HG02885 (cell line): ENCODE measurements at regions not wholly inside any gene's neighbourhood (a gene's known extent, or its start where the extent isn't known, plus 50 kb on each side); places are given as distances from the start of the nearest gene placed in this dataset.
"Not testable (repeated sequence)": the region's sequence is repeated elsewhere in the genome, so short reads cannot be mapped to it uniquely, and the experiment has no call there.

ENCODE experiments used
- ATAC-seq: cut with Tn5 transposase; IDR thresholded peaks from one replicate; pipeline ENCODE4 v1.9.1; 2021; ENCODE audit warnings: mild to moderate bottlenecking; ENCODE audit not compliant: unreplicated experiment, poor library complexity

DNA sequence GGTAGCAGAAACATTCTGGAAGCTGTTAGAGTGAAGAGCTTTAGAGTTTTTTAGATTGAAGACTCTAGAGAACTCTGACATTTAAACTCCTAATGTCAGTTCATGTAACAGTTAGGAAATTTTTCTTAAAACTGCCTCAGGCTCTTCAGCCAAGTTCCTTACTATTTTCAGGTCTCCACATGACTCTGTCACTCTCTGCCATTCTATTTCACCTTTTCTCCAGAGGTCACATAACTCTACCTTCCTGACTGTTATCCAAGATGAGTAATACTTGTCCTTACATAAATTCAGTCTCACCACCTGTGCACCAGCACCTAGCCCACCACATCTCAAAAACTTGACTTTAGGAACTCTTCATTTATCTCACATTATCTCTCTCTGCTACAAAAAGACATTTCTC lies 347.1 kb upstream of the CA10 start:
- no peak for ATAC-seq

DNA sequence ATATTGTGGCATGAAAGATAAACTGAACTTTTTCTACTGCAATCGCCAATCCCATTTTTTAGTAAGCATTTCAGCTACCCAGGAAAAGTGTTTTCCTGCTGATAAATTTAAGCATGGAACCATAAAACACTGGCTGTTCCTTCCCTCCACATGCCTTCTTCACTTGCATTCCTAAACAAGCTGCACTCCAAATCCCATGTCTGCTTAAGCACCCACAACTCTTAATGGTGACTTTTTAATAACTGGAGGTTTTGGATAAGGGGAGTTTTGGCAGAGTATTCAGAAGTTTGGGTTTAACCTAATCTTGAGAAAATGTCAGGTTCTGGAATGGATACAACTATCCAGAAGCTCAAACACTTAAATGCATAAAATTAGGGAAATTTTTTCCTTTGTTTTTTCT lies 345.6 kb upstream of the CA10 start:
- no peak for ATAC-seq

DNA sequence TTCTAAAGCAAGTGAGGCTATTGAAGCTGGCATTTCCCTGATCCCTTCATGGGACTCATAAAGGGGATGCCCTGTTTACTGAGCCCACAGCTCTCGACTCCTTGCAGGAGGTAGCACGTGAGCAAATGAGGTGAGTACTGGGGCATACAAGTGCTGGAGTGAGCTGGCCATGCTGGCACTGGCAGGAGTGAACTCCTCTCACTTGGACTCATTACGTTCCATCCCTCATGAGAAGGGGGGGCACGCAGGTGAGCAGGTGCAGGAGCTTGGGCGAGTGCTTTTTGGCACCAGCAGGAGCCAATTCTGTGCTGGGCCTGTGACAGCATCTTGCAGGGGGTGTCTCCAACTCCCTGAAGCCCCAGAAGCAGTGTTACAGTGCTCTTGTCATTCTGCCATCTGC lies 337.1 kb upstream of the CA10 start:
- no peak for ATAC-seq

DNA sequence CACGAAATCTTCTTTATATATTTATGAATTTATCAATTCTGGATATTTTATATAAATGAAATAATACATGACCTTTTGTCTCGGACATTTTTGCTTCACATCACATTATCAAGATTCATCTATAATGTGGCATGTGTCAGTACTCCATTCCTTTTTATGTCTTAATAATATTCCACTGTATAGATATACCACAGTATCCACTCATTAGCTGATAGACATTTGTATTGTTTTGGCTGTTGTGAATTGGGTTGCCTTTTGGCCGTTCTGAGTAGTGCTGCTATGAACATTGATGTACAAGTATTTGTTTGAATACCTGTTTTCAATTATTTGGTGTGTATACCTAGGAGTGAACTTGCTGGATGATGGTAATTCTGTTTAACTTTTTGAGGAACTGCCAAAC lies 323.8 kb upstream of the CA10 start:
- no peak for ATAC-seq

DNA sequence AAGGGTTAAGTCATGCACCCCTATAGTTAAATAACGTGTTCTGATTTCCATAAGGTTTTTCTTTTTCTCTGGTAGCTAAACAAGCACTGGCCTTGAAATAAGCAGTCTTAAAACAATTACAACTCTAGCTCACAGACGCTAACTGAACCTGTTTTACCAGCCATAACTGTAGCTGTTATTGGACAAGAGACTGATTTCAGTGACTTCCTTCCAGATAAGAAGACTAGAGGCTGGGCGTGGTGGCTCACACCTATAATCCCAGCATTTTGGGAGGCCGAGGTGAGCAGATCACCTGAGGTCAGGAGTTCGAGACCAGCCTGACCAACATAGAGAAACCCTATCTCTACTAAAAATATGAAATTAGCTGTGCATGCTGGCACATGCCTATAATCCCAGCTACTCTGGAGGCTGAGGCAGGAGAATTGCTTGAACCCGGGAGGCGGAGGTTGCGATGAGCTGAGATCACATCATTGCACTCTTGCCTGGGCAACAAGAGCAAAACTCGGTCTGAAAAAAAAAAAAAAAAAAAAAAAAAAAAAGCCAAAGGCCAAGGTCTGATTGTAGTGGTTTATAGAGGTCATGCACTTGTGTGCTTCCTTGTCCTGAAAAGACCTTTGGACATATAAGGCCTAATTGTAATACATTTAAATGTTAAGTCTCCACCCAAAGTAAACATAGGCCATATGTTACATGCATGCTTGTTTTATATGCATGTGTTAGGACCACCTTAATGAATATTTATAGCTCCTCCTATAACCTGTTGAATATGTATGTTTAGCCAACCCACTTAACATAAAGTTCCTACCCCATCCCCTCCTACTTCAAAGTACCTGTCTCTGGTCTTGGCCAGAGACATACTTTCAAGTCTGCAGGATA lies 319.5 kb upstream of the CA10 start:
- ATAC-seq = no peak

DNA sequence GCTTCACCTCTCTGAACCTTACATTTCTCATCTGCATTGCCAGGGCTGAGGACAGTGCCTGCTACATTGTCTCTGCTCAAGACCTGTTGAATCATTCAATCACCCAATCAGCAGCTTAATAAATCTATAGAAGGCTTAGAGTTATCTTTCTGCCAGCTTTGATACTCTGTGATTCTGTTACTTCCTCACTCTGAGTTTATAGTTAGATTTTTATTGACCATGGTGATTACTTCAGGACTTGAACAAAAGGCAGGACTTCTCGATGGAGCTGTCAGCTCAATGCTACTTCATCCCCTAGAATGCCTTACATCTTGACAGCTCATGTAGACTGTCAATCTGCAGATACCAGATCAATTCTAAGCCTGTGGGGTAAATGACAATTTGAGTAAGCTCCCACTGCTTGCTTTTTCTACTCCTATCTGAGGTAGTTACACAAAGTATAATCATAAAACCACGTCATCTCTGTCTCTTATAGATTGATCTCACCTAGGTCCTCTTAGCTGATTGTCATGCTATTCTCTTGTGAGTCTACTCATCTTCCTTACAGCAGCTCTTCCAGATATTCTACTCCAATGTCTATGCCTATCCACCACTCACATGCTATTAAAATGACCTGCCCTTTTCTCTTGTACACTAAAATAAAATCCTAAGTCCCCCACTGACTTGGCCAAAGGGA lies 318.3 kb upstream of the CA10 start:
- no peak for ATAC-seq

DNA sequence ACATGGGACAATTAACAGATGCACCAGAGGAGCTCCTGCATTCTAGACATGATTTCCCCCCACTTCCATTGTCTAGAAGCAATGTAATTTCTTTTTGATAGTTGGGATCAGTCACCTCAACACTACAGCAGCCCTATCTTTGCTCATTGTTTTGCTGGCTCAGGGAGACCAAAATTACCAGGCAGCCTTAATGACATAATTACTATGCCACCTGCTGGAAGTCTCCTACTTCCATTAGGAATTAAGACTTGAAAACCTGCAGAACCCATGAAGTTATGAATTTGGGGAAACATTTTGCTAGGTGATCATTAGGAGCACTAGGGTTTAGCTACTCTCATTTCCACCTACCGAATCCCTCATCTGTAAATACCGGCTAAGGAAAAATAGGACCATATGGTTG lies 312.0 kb upstream of the CA10 start:
- ATAC-seq = no peak

DNA sequence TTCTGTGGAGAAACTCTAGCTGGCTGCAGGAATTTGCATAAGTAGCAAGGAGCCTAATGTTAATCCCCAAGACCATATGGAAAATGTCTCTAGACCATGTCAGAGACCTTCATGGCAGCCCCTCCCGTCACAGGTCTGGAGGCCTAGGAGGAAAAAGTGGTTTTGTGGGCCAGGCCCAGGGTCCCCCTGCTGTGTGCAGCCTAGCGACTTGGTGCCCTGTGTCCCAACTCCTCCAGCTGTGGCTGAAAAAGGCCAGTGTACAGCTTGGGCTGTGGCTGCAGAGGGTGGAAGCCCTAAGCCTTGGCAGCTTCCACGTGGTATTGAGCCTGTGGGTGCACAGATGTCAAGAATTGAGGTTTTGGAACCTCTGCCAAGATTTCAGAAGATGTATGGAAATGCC lies 306.9 kb upstream of the CA10 start:
- no peak for ATAC-seq

DNA sequence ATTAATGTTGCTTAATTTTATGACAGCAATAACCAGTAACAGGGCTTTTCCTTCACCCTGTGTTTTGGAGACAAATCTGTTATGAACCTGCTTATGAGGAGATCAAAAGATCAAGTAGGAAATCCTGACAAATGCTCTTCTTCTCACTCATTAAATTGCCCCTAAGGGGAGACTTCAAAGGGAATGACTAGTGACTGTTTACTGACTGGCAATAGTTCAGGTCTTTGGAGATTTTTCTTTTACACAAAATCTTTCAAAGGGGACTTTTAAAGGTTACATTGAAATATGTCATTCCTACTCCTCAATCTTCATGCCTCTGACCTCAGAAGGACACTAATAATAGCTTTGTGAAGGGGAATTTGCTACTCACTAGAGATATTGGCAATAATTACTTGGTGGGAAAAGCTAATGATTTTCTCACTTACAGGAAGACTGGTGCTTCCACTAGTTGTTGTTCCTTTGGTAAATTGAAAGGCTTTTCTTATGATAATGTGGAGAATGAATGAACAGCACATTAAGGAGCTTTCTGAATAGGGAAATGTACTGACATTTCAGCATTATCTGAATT lies 292.9 kb upstream of the CA10 start:
- ATAC-seq = no peak

DNA sequence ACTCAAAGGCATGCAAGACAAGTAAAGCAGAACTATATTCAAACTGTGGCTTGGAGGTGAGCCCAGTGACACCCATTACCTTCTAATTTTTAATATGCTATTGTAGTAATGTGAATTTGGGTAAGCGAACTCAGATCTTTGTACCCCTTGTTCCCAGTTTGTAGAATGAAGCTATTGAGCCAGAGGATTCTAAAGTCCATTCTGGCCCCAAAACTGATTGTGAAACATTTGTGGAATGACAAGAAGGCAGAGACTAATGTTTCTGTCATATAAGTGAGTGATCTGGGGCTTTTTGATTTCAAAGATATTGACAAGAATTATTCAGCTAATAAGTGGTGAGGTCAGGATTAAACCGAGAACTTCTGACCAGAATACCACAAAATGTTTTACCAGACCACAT lies 283.8 kb upstream of the CA10 start:
- ATAC-seq = no peak

DNA sequence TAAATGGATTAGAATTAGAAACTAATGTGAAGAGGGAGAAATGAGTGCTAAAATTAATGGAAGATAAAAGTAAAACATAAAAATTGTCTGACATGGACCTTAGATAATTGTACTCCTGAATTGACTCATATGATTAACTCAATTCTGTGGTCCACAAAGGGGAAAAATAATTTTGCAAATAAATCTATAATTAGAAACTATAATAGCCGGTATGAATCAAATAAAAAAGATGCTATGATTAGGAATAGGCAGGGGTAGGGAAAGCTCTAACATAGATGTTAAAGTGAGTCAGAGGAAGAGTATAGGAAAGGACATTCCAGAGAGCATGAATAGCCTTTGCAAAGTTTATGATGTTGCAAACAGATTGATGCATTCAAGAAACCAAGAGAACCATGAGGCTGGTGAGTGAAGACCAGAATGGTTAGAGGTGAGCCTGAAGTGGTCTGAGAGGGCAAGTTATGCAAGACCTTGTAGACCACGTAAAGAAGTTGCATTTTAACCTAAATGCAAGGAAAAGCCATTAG lies 262.1 kb upstream of the CA10 start:
- no peak for ATAC-seq

DNA sequence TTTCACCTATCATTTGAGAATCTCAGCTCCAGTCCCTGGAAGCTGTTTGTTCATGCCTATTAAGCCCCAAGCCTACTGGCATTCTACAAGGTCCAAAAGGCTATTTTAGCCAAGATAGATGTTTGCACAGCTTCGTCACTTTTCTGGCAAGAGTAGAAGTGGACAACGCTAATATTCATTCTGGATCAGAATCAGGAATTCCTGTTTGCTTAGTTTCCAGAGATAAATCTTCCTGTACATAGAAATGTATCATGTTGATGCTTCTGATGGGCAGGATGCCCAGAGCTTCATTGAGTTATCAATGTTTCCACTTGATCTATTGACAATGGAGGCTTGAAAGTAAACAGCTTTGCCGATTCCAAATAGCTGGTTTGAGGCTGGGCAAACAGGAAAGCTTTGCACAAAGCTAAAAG lies 260.7 kb upstream of the CA10 start:
- no peak for ATAC-seq

DNA sequence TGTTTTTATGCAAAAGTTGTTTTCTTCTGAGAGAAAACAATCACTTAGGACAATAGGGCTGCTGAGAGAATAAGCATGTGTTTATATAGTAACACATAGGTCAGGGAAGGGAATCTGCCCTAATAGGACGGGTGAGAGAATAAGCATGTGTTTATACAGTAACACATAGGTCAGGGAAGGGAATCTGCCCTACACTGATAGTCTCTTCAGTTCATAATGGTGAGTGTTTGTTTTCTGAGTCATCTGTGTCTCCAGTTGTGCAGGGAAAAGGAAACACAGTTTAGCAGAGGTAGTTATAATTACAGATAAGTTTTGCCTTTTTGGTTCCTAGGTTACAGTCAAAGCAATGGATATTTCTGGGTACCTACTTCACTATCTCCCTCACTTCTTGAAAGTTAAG lies 252.3 kb upstream of the CA10 start:
- no peak for ATAC-seq

DNA sequence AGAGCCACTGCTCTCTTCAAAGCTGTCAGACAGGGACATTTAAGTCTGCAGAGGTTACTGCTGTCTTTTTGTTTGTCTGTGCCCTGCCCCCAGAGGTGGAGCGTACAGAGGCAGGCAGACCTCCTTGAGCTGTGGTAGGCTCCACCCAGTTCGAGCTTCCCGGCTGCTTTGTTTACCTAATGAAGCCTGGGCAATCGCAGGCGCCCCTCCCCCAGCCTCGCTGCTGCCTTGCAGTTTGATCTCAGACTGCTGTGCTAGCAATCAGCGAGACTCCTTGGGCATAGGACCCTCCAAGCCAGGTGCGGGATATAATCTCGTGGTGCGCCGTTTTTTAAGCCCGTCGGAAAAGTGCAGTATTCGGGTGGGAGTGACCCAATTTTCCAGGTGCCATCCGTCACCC lies 250.7 kb upstream of the CA10 start:
- ATAC-seq = not testable (repeated sequence)

DNA sequence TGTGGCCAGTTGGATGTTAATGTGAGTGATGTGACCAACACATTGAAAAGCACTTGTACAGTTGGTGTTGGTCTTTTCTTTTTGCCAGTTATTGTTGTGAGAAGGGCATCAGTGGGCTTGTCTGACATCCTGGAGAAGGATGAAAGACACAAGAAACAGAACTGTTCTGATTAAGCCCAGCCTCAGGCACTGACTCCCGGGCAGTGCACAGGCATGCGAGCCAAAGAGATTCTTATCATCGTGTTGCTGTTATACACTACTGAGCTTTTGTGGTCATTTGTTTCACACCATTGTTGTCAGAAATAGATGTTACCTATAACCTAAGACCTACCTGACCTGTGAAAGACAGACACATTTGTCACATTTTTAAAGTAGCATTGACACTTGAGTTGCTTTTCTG lies 236.8 kb upstream of the CA10 start:
- ATAC-seq = no peak

DNA sequence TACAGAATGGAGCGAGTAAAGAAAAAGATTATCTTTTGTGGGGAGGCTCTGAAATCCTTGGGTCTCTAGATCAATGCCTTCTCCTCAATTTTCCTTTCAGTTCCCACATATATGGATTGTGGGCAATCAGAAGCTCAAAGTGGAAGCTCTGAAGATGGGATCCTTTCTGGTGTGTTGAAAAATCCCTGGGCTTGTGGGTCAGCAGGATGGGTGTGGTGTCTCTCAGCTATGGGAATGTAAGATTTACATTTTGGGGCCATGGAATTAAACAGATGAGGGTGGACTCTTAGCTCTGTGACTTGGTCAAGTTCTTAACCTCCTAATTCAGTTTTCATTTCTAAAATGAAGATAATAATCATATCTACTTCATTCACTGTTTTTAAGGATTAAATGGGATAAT lies 231.9 kb upstream of the CA10 start:
- no peak for ATAC-seq

DNA sequence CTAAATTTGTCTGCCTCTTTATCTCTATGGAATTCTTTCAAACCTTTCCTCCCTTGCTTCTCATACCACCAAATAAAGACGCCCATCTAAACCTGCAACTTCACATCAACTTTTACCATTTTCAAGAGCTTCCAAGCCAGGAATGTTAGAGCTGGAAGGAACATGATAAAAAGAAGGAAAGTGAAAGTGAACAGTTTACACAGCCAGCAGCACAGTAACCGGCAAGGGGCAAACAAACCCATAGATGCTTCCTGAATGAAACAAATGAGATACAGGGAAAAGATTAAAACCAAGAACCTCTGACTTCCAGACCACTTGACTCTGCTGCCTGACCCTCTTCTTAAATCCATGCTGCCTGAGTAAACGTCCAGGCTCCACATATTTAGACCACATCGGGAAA lies 231.1 kb upstream of the CA10 start:
- ATAC-seq = no peak

DNA sequence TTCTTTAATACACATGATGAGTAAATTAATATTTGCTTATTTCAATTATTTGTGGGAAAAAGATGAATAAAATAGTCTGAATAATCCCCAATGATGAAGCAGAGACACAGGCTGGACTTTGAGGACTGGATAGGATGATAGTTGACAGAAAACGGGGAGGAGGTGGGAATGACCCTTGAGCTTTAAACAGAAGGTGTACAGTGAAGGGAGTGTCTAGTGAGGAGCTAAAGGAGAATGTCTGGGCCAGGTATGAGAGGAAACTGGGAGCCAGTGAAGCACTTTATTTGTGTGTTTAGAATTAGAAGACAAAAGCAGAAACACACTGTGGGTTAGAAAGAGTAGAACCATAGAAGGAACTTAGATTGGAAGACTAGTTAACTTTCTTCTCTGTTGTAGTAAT lies 230.4 kb upstream of the CA10 start:
- no peak for ATAC-seq

DNA sequence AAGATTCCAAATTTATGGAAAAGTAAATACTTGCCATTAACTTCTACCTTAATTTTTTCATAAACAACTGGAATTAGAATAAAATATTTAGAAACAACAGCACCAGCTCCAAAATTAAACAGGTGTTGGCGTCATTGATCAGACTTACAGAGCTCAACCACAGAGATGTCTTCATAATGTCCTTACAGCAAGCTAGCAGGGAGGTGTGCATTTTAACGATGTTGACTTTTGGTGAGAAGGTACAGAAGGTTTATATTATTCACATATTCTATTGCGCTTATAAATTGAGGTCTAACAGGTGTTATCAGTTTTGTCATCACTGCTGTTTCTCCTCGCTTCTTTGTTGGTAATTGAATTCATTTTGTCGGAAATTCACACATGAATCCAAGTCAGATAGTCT lies 226.2 kb upstream of the CA10 start:
- ATAC-seq = no peak

DNA sequence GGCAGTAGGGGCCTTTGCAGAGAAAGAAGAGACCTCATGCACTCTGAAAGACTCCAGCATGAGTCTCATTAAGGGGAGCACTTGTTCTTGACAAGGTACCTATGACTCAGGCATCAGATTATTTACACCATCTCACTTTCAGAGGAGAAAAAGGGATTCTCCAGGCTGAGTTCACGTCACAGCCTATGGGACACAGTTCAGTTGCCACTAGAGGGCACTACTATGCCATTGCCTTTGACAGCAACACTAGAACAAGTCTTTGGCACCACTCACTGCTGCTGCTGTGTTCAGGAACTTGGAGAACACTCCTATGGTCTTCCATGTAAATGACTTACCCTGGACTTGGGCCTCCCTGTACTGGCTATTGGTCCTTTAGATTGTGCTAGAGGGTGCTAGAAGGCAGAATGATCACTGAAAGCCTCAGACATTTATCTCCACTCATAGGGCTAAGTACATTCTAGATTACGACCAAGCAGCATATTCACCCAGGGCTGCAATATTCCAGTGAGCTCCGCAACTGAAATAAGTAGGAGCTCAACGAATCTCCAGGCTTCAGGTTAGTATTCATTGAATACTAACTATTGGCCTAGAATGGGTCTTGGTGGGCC lies 225.1 kb upstream of the CA10 start:
- peak; percentile 66 for ATAC-seq

DNA sequence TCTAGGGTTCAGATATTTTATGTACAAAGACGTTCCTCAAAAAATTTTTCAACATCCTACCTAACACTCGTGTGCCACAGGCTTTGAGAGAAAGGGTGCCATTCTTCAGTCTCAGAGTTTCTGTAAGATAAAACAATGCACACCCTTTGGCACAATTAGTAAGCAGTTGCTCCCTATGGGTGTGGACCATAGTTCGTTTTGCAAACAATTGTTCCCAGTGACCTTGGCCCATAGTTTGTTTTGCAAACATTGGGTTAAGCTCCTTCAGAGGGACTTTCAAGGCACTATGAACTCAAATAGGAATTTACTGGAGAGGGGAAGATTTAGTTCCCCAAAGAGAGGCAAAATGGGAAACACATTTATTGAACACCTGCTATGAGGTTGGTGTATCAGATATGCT lies 220.3 kb upstream of the CA10 start:
- ATAC-seq = no peak
